Fibroblast of skin of back (primary cell): ENCODE measurements at regions not wholly inside any gene's neighbourhood (a gene's known extent, or its start where the extent isn't known, plus 50 kb on each side); places are given as distances from the start of the nearest gene placed in this dataset.
"Not testable (repeated sequence)": the region's sequence is repeated elsewhere in the genome, so short reads cannot be mapped to it uniquely, and the experiment has no call there.

Source experiments
- DNase-seq: peaks from one replicate; pipeline ENCODE4 v3.0.0-alpha.2; 2013

DNA sequence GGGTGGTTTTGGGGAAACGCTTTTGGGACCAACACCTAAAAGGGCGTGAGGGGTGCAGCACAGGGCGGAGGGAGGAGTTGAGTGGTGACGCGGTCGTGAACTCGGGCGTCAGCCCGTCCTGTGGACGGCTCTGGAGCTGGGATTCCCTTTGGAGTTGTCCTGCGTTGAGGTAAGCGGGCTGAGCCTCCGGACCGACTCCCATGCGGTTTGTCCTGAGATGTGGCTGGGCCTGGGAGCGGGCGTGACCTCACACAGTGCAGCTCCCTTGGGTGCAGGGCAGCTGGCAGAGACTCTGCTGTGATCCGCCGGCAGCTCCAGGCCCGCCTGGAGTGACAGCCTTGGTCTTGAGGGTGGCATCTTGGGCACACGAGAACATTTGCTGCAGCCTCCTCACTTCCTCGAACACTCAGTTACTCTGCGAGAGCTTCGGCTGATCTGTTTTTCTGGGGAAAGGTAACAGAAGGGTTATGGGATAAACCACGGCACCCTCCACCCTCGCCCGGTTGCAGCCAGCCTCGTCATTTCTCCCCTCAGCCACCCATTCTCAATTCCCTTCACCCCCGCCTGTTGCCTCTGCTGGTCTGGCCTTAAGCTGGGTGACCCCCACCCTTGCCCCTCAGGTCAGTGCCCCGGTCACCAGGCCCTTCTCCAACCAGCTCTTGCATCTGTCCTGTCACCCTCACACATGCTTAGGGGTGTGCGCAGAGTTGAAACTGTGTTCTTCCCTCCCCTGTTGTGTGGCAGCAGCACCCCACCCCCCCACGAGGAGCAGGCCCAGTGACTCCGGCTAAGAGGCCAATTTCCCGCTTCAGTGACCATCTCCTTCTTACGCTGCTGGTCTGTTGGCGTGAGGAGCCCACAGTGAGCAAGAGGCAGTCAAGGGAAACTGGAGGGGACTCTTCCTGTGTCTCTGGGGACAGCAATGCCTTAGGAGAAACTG is 94.2 kb upstream of the COL5A1 start:
- DNase-seq = no peak

GRCh38 chr9:134548185-134548584 is 93.4 kb upstream of the COL5A1 start:
- DNase-seq = no peak

DNA sequence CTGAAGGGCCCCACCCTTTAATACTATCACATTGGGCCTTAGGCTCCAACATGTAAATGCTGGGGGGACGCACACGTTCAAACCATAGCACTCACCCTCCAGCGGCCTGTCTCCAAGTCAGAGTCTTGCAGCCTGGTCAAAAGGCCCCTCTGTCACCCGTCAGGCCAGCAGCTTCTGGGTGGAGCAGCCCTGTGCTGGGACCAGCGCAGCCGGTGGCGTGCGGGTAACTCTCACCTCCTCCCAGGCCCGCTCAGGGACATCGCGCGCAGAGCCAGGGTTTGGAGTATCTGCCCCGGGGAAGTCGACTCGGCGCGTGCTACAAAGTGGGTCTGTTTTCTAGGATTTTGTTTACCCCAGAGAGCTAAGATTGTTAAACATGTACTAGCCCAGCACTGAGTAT is 93.0 kb upstream of the COL5A1 start:
- no peak for DNase-seq

DNA sequence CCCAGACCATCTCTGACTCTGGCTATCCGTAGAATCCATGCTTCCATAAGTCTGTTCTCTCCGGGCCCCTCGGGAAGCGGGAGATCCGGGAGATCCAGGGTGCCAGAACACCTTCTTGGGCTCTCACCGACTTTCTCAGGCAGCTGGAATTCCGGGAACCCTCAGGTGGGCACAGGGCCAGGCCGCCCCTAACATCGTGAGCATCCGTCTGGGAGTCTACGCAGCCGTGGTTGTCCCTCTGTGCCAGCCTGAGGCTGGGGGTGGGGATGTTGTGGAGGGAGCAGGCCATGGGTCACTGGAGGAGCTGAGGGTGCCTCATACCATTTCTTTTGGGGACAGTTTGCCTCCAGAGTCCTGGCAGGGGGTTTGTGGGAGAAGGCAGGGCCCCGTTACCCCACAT is 92.3 kb upstream of the COL5A1 start:
- DNase-seq = no peak

GRCh38 chr9:134550081-134550480 is 91.5 kb upstream of the COL5A1 start:
- not testable (repeated sequence) for DNase-seq

DNA sequence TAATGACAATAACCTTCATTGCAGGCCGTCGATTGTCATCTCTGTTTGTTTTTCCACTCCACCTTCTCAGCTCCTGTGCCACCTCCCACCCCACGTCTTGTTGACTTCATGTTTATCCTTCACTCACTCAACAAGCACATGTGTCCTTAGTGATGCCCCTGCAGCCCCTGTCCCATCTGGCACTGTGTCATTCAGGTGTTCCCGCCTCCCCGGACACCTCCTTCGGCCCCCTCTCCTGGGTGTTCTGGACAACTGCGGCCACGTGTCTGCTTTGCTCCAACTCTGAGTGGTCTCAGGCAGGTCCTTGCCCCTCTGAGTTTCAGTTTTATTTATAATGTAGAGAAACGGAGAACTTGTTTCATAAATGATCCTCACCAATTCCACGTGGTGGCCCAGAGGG is 91.0 kb upstream of the COL5A1 start:
- no peak for DNase-seq

- no peak for DNase-seq
These were observed 90.4 kb upstream of the COL5A1 start for GRCh38 chr9:134551176-134551575.

DNA sequence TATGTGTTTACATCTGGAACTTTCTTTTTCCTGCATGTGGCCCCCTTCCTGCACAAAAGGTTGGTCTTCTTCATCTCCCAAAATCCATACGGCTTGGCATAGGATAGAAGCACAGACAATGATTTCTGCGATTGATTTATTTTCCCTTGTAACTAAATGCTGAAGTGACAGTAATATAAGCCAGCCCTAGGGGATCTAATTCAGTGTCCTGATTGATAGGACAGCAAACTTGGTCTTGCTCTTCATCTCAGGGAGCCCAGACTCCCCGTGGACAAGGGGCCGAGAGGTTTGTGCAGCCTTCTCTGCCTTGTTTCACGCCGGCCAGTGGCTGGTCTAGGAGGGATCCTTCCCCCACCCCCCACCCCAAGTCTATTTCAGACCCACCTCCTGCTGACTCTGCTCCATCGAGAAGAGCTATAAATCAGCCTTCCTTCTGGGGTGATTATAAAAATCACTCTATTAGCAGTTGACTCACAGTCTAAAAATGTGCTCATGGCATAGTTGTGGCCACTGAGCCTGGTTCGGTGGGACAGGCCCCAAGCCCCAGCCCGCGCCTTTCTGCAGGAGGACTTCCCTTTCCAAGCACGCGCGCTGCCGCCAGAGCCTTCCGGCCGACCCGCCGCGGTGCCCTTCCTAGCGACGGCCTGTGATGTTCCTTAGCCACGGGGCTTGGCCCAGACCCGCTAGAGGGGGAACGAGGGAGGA is 89.8 kb upstream of the COL5A1 start:
- peak; percentile 99 for DNase-seq

DNA sequence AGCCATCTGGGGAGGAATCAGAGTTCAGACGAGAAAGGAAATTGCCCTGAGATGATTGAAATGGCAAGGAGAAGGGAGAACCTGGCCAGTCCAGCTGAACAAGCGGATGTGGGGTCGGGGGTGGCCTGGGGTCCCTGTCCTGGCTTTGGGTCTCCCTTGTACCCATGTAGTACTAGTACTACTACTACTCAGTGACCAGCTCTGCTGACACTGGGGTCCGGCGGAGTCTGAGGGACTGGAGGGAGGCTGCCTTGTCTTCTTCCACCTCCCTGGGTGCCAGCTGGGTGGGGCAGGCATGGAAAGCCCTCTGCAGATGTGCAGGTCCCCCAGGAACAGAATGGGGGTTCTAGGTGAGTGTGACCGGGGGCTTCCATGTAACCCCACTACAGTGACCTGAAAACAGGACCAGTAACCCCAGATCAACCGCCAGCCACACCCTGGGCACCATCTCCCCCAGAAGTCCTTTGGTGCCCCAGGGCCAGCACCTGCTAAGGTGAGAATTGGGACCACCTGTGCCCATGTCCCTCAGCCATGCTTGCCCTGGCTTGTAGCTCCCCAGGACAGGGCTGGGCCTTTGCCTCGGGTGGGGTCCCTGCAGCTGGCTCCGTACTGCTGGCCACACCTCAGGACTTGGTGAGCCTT is 89.1 kb upstream of the COL5A1 start:
- no peak for DNase-seq

- no peak for DNase-seq
These were observed 88.3 kb upstream of the COL5A1 start for GRCh38 chr9:134553061-134553891.

DNA sequence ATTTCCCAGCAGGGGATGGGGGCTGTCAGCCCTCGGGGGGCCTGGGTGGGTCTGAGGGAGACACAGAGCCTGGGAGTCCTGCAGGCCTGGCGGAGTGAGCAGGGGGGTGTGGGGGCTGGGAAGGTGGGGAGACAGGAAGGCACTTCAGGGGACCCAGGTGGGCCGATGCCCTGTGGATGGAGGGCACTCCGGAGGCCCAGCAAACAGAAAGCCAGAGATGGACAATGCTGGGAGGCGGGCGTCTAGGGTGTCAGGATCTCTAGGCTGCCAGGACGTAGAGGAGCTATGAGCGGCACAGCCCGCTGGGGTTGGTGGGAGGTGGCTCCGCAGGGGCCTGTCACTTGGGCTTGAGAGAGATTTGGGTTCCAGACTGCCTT is 87.6 kb upstream of the COL5A1 start:
- DNase-seq = no peak

- DNase-seq = peak; percentile 69
These were observed 87.1 kb upstream of the COL5A1 start for GRCh38 chr9:134554373-134555093.

DNA sequence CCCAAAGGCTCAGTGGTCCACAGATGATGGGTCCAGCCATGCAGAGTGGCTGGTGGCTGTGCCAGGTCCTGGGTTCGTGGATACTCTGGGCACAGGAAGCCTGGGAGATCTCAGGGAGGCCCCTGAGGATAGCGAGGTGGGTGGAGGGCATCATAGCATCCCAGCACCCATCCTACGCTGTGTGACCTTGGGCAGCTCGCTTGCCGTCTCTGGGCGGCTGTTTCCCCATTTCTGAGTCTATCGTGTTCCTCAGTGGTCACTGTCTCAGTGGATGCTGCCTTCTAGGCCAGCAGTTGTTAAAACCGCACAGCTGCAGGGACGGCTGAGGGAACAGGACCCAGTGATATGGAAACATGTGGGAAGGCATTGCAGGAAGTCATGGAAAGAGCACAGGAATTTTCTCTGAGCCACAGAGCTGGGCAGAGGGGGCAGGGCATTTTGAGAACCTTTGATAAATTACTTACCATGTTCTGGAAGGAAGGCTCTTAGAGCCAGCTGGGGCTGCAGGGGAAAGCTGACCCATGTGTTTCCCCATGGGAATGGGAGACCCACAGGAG is 86.4 kb upstream of the COL5A1 start:
- peak; percentile 77 for DNase-seq

DNA sequence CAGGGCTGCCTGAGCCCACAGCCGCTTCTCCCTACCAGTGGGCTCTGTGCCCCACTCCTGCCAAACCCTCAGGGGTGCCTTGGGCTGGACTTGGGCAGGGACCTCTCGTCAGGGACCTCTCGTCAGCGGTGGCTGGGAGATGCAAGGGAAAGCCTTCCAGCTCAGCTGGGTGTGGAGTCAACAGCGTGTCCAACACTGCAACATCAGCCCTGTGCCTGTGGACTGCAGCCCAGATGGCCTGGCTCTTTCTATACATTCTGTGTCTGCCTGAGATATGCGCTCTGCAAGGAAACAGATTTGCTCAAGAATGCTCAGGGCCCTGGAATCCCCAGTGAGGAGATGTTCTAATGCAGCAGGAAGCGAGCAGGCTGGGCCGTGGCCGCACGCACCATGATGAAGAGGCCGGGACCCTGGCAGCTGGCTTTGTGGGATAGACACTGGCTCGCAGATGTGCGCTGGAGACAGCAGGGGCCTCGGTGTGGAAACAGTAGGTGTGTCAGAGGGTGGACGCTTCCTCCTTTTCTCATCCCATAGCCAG is 85.0 kb upstream of the COL5A1 start:
- DNase-seq = peak; percentile 71

DNA sequence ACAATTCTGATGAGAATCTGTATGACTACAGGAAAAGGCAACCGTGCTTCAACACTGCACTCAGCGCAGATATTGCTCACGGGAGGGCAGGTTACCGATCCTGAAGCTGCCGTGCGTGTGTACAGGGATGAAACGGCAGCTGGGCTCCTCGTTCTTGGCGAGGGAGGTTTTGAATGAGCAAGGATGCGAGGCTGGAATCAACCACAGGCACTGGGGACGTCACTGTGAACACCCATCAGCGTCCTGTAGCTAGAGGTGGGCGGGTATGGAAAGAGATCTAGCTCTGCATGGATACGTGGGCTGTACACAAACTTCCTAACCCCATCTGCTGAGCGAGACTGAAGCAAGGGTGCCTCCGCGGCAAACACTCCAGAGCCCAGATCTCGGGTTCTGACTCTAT is 84.3 kb upstream of the COL5A1 start:
- no peak for DNase-seq

GRCh38 chr9:134558124-134558905 is 83.3 kb upstream of the COL5A1 start:
- no peak for DNase-seq

DNA sequence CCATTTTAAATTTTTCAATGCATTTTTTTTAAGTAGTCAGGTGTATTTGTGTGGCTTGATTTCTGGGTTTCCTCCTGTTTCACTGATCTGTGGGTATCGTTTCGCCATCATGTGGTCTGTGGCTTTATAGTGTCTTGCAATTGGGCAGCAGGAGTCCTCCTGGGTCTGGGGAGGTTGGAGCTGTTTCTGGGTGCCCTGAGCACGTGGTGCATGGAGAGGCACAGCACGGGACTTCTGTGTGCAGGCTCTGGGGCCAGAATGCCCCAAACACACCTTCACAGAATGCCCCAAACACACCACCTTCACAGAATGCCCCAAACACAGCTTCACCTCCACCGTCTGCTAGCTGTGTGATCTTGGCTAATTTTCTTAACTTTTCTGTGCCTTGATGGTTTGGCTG is 82.6 kb upstream of the COL5A1 start:
- no peak for DNase-seq

- no peak for DNase-seq
These were observed 81.4 kb upstream of the COL5A1 start for GRCh38 chr9:134560206-134560605.

GRCh38 chr9:134560654-134561053 is 80.9 kb upstream of the COL5A1 start:
- no peak for DNase-seq

- DNase-seq = no peak
These were observed 80.0 kb upstream of the COL5A1 start for GRCh38 chr9:134561427-134562145.
